ENCODE measurements at regions not wholly inside any gene's neighbourhood (a gene's known extent, or its start where the extent isn't known, plus 50 kb on each side); places are given as distances from the start of the nearest gene placed in this dataset.

DNA sequence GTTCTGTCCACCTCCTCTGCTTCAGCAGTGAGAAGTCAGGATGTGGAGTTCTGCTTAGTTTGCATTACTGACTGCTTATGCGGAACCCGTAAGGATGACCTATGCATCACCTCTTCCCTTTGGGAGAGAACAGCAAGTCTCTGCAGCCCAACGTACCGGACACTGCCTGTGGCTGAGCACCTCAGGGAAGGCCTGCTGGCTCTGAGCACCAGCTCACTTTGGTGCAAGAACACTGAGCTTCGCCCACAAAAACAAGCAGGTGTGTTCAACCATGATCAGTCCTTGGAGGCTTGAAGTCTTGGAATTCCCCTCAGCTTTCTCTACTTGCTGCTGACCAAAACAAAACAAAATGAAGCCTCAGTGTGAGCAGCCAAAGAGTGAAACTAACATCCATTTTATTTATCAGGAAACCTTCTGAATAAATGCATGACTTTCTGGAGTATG, 52.7 kb upstream of the NCK2 start:
- Mint-ChIP-seq H3K4me3 (no peak overlapping the region), H3K36me3 (ENCODE audit: low read depth) (no peaks in the 10 kb centered on the region), H3K4me1 (ENCODE audit: low read depth) (no peaks in the 10 kb centered on the region), H3K9me3 (no peaks in the 10 kb centered on the region; the same call in 1 of the 2 replicates), H3K27me3 (ENCODE audit: insufficient read depth) (peaks cover 18% of the 10 kb centered on the region), H3K27ac (no peak overlapping the region)
- DNase-seq, result no peak
- TF ChIP-seq, protein P1, sequence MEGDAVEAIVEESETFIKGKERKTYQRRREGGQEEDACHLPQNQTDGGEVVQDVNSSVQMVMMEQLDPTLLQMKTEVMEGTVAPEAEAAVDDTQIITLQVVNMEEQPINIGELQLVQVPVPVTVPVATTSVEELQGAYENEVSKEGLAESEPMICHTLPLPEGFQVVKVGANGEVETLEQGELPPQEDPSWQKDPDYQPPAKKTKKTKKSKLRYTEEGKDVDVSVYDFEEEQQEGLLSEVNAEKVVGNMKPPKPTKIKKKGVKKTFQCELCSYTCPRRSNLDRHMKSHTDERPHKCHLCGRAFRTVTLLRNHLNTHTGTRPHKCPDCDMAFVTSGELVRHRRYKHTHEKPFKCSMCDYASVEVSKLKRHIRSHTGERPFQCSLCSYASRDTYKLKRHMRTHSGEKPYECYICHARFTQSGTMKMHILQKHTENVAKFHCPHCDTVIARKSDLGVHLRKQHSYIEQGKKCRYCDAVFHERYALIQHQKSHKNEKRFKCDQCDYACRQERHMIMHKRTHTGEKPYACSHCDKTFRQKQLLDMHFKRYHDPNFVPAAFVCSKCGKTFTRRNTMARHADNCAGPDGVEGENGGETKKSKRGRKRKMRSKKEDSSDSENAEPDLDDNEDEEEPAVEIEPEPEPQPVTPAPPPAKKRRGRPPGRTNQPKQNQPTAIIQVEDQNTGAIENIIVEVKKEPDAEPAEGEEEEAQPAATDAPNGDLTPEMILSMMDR (IDR thresholded peaks at IDR 0.05), result no peak

DNA sequence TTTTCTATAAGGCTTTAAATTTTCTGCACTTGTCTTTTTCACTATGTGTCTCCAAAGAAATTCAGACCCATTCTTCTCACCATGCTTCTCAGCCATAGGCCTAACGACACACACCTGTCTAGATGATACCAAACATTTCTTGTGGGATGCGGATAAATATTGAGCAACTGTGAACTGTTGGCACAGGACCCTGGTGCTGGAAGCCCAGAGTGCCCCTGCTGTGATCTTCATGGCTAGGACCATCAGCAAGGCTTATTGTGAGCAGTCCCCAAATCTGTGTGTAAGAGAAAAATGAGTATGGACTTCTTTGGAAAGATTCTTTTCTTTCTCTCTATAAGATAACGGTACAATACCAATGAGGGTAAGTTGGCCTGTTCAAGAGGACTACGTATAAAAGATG, 54.1 kb upstream of the NCK2 start:
- H3K9me3 Mint-ChIP-seq, result no peaks in the 10 kb centered on the region; the same call in 1 of the 2 replicates
- peaks cover 9% of the 10 kb centered on the region for H3K27me3 Mint-ChIP-seq (ENCODE audit: insufficient read depth)
- TF ChIP-seq, protein P1 (IDR thresholded peaks at IDR 0.05), result no peak
- H3K4me3 Mint-ChIP-seq, result no peak overlapping the region
- DNase-seq, result no peak
- no peaks in the 10 kb centered on the region for H3K36me3 Mint-ChIP-seq (ENCODE audit: low read depth)
- no peak overlapping the region for H3K27ac Mint-ChIP-seq
- no peaks in the 10 kb centered on the region for H3K4me1 Mint-ChIP-seq (ENCODE audit: low read depth)

DNA sequence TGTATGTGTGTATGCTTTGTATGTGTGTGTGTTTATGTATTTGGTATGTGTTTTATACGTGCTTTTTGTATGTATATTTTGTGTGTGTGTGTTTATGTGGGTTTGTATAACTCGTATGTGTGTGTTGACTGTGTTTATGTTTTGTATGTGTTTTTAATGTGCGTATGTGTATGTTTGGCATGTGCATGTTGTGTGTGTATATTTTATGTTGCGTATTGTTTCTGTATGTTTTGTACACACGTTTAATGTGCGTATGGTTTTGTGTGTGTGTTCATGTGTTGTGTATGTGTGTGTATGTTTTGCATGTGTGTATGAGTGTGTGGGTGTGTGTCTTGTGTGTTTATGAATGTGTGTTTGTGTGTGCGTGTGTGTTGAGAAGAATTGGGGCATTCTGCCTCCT, 55.2 kb upstream of the NCK2 start:
- H3K27ac Mint-ChIP-seq, result no peak overlapping the region
- no peaks in the 10 kb centered on the region for H3K36me3 Mint-ChIP-seq (ENCODE audit: low read depth)
- no peaks in the 10 kb centered on the region for H3K4me1 Mint-ChIP-seq (ENCODE audit: low read depth)
- H3K9me3 Mint-ChIP-seq, result no peaks in the 10 kb centered on the region; the same call in 1 of the 2 replicates
- peaks cover 9% of the 10 kb centered on the region for H3K27me3 Mint-ChIP-seq (ENCODE audit: insufficient read depth)
- DNase-seq, result no peak
- TF ChIP-seq, protein P1 (IDR thresholded peaks at IDR 0.05), result no peak
- H3K4me3 Mint-ChIP-seq, result no peak overlapping the region

DNA sequence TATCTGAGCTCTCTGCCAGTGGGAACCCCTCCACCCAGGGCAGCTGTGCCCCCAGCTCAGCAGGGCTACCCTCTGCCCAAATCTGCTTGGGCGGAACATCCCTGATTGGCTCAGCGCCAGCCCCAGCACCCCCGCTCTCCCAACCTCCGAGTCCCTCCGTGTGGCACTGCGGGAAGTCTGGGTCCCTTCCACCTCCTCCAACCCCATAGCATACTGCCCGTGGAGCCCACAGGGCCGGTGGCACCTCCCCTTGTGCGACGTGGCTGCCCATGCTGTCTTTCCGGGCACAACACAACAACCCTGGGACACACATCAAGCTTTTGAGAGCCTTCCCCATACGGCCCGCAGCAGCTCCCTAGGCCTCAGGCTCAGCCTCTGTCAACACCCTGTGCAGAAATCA, 55.8 kb upstream of the NCK2 start:
- Mint-ChIP-seq H3K27me3 (ENCODE audit: insufficient read depth) (peaks cover 8% of the 10 kb centered on the region), H3K27ac (no peak overlapping the region), H3K9me3 (no peaks in the 10 kb centered on the region; the same call in 1 of the 2 replicates), H3K4me3 (no peak overlapping the region), H3K36me3 (ENCODE audit: low read depth) (no peaks in the 10 kb centered on the region), H3K4me1 (ENCODE audit: low read depth) (no peaks in the 10 kb centered on the region)
- TF ChIP-seq, protein P1 (IDR thresholded peaks at IDR 0.05), result no peak
- no peak for DNase-seq

DNA sequence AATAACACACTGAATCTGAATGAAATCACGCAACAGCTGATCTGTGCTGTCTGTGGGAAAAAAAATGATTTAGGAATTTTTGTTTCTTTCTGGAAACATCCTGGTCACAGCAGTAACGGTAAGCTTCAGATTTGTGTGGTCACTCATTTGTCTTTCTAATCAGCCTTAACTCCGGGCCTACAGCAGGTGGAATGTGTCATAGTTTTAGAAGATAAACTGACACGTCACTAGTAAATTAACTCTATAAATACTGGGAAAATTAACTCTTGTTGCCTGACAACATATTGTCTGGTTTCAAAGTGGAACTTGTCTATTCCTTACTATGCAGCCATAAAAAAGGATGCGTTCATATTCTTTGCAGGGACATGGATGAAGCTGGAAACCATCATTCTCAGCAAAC, 58.1 kb upstream of the NCK2 start:
- no peaks in the 10 kb centered on the region for H3K4me1 Mint-ChIP-seq (ENCODE audit: low read depth)
- H3K27ac Mint-ChIP-seq, result no peak overlapping the region
- TF ChIP-seq, protein P1 (IDR thresholded peaks at IDR 0.05), result no peak
- H3K27me3 Mint-ChIP-seq (ENCODE audit: insufficient read depth), result peaks cover 11% of the 10 kb centered on the region
- no peak overlapping the region for H3K4me3 Mint-ChIP-seq
- no peaks in the 10 kb centered on the region for H3K9me3 Mint-ChIP-seq
- no peaks in the 10 kb centered on the region for H3K36me3 Mint-ChIP-seq (ENCODE audit: low read depth)
- no peak for DNase-seq

DNA sequence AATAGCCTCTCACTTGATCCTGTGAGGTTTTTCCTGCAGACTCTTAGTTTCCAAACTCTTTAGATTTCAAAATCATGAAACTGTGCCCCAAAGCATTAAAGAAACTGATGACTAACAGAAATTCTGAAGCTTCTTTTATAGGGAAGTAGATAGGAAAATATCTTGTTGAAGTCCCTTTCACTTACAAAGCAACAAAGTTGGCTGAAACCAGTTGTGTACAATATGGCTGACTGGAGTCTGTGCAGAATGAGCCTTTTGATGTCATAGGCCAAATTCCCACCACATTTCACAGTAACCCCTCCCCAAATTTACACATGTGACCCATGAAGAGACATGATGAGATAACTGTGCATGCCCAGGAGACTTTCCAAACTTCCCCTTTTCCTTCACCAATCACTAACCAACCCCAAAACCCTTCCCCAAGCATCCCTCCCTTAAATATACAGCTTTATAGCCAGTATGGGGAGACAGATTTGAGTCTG, 61.7 kb upstream of the NCK2 start:
- H3K27ac Mint-ChIP-seq, result no peak overlapping the region
- no peak overlapping the region for H3K4me3 Mint-ChIP-seq
- H3K4me1 Mint-ChIP-seq (ENCODE audit: low read depth), result no peaks in the 10 kb centered on the region
- H3K27me3 Mint-ChIP-seq (ENCODE audit: insufficient read depth), result peaks cover 11% of the 10 kb centered on the region
- DNase-seq, result no peak
- no peaks in the 10 kb centered on the region for H3K9me3 Mint-ChIP-seq
- TF ChIP-seq, protein P1 (IDR thresholded peaks at IDR 0.05), result no peak
- H3K36me3 Mint-ChIP-seq (ENCODE audit: low read depth), result no peaks in the 10 kb centered on the region
